Neural cell (in vitro differentiated cells): ENCODE measurements at regions not wholly inside any gene's neighbourhood (a gene's known extent, or its start where the extent isn't known, plus 50 kb on each side); places are given as distances from the start of the nearest gene placed in this dataset.
"Not testable (repeated sequence)": the region's sequence is repeated elsewhere in the genome, so short reads cannot be mapped to it uniquely, and the experiment has no call there.

ENCODE experiments used
- H2AFZ ChIP-seq: fragments of 200-600, 300-800 bp; sonication (generic), shearing (Covaris generic); 2 replicates; pipeline ENCODE4 v1.6.0; 2014; ENCODE audit warnings: low read depth, mild to moderate bottlenecking, antibody characterized with exemption, low read length, moderate library complexity
- H3F3A ChIP-seq: fragments of 200-600 bp; shearing (Covaris generic); 2 replicates; pipeline ENCODE4 v1.6.1; 2016; ENCODE audit warnings: mild to moderate bottlenecking, moderate library complexity, mixed read lengths, antibody characterized with exemption, low read length; ENCODE audit not compliant: insufficient read depth, poor library complexity, severe bottlenecking
- H3K27ac ChIP-seq: fragments of 200-600, 300-800 bp; sonication (generic), shearing (Covaris generic); 2 replicates; pipeline ENCODE4 v1.5.1; 2014; ENCODE audit warnings: mild to moderate bottlenecking, low read length, moderate library complexity
- H3K27me3 ChIP-seq: fragments of 300-800, 200-600 bp; sonication (generic), shearing (Covaris generic); 2 replicates; pipeline ENCODE4 v1.6.0; 2014; ENCODE audit warnings: mild to moderate bottlenecking, low read depth, low read length, moderate library complexity; ENCODE audit not compliant: insufficient read depth
- H3K36me3 ChIP-seq: fragments of 300-800, 200-600 bp; sonication (generic), shearing (Covaris generic); 2 replicates; pipeline ENCODE4 v1.5.1; 2014; ENCODE audit warnings: mild to moderate bottlenecking, antibody characterized with exemption, low read length, moderate library complexity; ENCODE audit not compliant: insufficient read depth
- H3K4me2 ChIP-seq: fragments of 300-800, 200-600 bp; sonication (generic), shearing (Covaris generic); 2 replicates; pipeline ENCODE4 v1.6.0; 2014; ENCODE audit warnings: mild to moderate bottlenecking, low read length
- H3K4me3 ChIP-seq: fragments of 300-800, 200-600 bp; sonication (generic), shearing (Covaris generic); 2 replicates; pipeline ENCODE4 v1.5.1; 2014; ENCODE audit warnings: mild to moderate bottlenecking, low read length, moderate library complexity
- H3K79me2 ChIP-seq: fragments of 200-600 bp; shearing (Covaris generic); replicated peaks from 2 replicates; pipeline ENCODE4 v1.6.0; 2014; ENCODE audit warnings: mild to moderate bottlenecking, low read length, moderate library complexity; ENCODE audit not compliant: insufficient read depth
- H3K9ac ChIP-seq: fragments of 300-800, 200-600 bp; sonication (generic), shearing (Covaris generic); 2 replicates; pipeline ENCODE4 v1.6.1; 2016; ENCODE audit warnings: mild to moderate bottlenecking, low read length, mixed read lengths
- H3K9me2 ChIP-seq: fragments of 200-600 bp; shearing (Covaris generic); 2 replicates; pipeline ENCODE4 v1.6.1; 2016; ENCODE audit warnings: mild to moderate bottlenecking, low read length, mixed read lengths; ENCODE audit not compliant: insufficient read depth
- H3K9me3 ChIP-seq: fragments of 200-600, 300-800 bp; sonication (generic), shearing (Covaris generic); 2 replicates; pipeline ENCODE4 v1.6.1; 2016; ENCODE audit warnings: mild to moderate bottlenecking, mixed run types, low read length, moderate library complexity, mixed read lengths
- H4K20me1 ChIP-seq: fragments of 200-600 bp; shearing (Covaris generic); 2 replicates; pipeline ENCODE4 v1.6.1; 2016; ENCODE audit warnings: mild to moderate bottlenecking, mixed run types; ENCODE audit not compliant: insufficient read depth
- CTCF ChIP-seq: fragments of 450-650 bp; IDR thresholded peaks from 2 replicates; pipeline ENCODE4 v1.5.1; 2014; ENCODE audit warnings: antibody characterized with exemption, mild to moderate bottlenecking, moderate library complexity; ENCODE audit not compliant: poor library complexity, severe bottlenecking
- EP300 ChIP-seq: fragments of 450-650 bp; conservative IDR thresholded peaks from 2 replicates; pipeline ENCODE4 v1.6.1; 2014; ENCODE audit warnings: antibody characterized with exemption, mild to moderate bottlenecking, moderate library complexity; ENCODE audit not compliant: poor library complexity, severe bottlenecking
- EZH2 ChIP-seq: fragments of 200-600, 300-800 bp; shearing (Covaris generic), sonication (generic); IDR thresholded peaks from 2 replicates; pipeline ENCODE4 v1.6.1; 2014; ENCODE audit warnings: antibody characterized with exemption, low read length, borderline replicate concordance, mild to moderate bottlenecking; ENCODE audit not compliant: insufficient read depth, poor library complexity, severe bottlenecking
- MXI1 ChIP-seq: fragments of 450-650 bp; conservative IDR thresholded peaks from 2 replicates; pipeline ENCODE4 v1.6.1; 2014; ENCODE audit warnings: antibody characterized with exemption, mild to moderate bottlenecking; ENCODE audit not compliant: poor library complexity, severe bottlenecking
- POLR2AphosphoS5 ChIP-seq: IDR thresholded peaks from 2 replicates; pipeline ENCODE4 v1.6.1; 2012
- RAD21 ChIP-seq: fragments of 450-650 bp; conservative IDR thresholded peaks from 2 replicates; pipeline ENCODE4 v1.6.1; 2014; ENCODE audit warnings: antibody characterized with exemption, mild to moderate bottlenecking, moderate library complexity
- SMC3 ChIP-seq: fragments of 450-650 bp; conservative IDR thresholded peaks from 2 replicates; pipeline ENCODE4 v1.6.1; 2014; ENCODE audit warnings: antibody characterized with exemption, mild to moderate bottlenecking, moderate library complexity; ENCODE audit not compliant: poor library complexity
- TAF1 ChIP-seq: IDR thresholded peaks from 2 replicates; pipeline ENCODE4 v1.6.1; 2012; ENCODE audit warnings: low read depth
- TF ChIP-seq, protein P1 (sequence below): IDR thresholded peaks from 2 replicates; pipeline ENCODE4 v1.6.1; 2012; ENCODE audit warnings: borderline replicate concordance

DNA sequence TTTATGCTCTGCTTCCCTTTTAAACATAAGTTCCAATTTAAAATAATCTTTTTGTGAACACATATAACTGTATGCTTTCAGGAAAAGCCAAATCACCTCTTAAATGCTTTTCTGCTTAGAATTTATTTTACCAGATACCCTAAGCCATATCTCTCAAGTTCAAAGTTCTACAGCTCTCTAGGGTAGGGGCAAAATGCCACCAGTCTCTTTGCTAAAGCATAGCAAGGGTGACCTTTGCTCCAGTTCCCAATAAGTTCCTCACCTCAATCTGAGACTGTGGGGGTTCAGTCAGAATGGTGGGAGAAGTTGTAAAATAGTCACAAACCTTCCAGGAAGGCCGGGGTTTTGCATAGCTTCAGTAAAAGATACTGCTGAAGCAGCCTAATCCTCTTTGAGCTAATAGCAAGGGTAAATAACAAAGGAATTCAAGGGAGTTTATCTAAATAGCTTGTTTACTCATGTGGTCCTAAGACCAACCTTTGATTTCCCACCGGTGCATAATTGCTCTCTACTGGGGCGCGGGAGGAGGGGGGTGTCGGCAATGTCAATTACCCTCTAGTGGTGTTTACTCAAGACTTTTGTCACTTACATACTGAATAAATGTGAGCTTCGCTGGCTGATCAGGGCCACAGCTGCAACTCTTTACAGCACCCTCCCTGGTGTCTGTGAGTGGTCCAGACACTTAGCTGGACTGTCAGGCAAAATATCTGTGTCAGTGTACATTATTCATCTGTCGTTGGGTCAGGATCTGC lies 1376.2 kb downstream of the NCAM2 start:
- Histone ChIP-seq H3F3A (no peaks in the 10 kb centered on the region), H3K79me2 (no peaks in the 10 kb centered on the region), H4K20me1 (no peaks in the 10 kb centered on the region), H3K4me3 (no peak overlapping the region), H3K9me3 (no peaks in the 10 kb centered on the region), H2AFZ (no peak overlapping the region), H3K27ac (no peak overlapping the region), H3K4me2 (no peak overlapping the region), H3K9ac (no peak overlapping the region), H3K36me3 (no peaks in the 10 kb centered on the region), H3K27me3 (no peaks in the 10 kb centered on the region), H3K9me2 (no peaks in the 10 kb centered on the region)
- TF ChIP-seq CTCF: no peak
- TF ChIP-seq TAF1: no peak
- TF ChIP-seq EP300: no peak
- no peak for TF ChIP-seq EZH2
- no peak for TF ChIP-seq RAD21
- TF ChIP-seq MXI1: no peak

DNA sequence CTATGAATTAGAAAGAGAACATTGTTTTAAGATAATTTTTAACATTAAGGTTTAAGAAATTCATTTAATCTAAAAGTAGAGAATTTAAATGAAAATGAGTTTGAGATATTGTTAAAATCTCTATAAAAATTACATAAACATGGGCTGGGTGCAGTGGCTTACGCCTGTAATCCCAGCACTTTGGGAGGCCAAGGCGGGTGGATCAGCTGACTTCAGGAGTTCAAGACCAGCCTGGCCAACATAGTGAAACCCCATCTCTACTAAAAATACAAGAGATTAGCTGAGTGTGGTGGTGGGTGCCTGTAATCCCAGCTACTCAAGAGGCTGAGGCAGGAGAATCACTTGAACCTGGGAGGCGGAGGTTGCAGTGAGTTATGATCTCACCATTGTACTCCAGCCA lies 1379.6 kb downstream of the NCAM2 start:
- not testable (repeated sequence) for H3K4me3 ChIP-seq, H3K36me3 ChIP-seq, H2AFZ ChIP-seq, H3K4me2 ChIP-seq, H3K27me3 ChIP-seq, H3K9me3 ChIP-seq, H3F3A ChIP-seq, H3K27ac ChIP-seq, H3K9me2 ChIP-seq, H4K20me1 ChIP-seq, H3K9ac ChIP-seq, H3K79me2 ChIP-seq

DNA sequence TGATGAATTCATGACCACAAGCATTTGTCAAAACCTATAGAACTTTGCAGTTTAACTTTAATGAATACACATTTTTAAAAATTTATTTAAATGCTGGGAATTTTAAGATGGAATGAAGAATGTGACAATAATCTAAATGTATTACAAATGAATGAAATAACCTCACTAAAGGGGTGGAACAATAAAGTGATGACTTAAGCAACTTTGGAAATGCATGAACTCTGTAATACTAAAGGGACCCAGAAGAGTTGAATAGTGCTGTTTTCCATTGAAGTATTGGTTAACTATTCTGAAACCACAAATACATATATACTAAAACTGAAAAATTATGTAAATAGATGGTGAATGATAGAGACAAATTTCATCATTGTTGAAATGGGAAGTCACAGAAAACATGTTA lies 1395.1 kb downstream of the NCAM2 start:
- Histone ChIP-seq H3K4me2 (no peak overlapping the region), H3K9ac (no peak overlapping the region), H3K4me3 (no peak overlapping the region), H4K20me1 (no peaks in the 10 kb centered on the region), H3K9me2 (no peaks in the 10 kb centered on the region), H2AFZ (no peak overlapping the region), H3K36me3 (no peaks in the 10 kb centered on the region), H3F3A (no peaks in the 10 kb centered on the region), H3K9me3 (no peaks in the 10 kb centered on the region), H3K27me3 (no peaks in the 10 kb centered on the region), H3K79me2 (no peaks in the 10 kb centered on the region), H3K27ac (no peak overlapping the region)
- TF ChIP-seq POLR2AphosphoS5 (no peak), TAF1 (no peak), SMC3 (no peak), RAD21 (no peak), MXI1 (no peak)
- TF ChIP-seq, protein P1, sequence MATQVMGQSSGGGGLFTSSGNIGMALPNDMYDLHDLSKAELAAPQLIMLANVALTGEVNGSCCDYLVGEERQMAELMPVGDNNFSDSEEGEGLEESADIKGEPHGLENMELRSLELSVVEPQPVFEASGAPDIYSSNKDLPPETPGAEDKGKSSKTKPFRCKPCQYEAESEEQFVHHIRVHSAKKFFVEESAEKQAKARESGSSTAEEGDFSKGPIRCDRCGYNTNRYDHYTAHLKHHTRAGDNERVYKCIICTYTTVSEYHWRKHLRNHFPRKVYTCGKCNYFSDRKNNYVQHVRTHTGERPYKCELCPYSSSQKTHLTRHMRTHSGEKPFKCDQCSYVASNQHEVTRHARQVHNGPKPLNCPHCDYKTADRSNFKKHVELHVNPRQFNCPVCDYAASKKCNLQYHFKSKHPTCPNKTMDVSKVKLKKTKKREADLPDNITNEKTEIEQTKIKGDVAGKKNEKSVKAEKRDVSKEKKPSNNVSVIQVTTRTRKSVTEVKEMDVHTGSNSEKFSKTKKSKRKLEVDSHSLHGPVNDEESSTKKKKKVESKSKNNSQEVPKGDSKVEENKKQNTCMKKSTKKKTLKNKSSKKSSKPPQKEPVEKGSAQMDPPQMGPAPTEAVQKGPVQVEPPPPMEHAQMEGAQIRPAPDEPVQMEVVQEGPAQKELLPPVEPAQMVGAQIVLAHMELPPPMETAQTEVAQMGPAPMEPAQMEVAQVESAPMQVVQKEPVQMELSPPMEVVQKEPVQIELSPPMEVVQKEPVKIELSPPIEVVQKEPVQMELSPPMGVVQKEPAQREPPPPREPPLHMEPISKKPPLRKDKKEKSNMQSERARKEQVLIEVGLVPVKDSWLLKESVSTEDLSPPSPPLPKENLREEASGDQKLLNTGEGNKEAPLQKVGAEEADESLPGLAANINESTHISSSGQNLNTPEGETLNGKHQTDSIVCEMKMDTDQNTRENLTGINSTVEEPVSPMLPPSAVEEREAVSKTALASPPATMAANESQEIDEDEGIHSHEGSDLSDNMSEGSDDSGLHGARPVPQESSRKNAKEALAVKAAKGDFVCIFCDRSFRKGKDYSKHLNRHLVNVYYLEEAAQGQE: no peak
